Fibroblast of gingiva (primary cell): ENCODE measurements at regions not wholly inside any gene's neighbourhood (a gene's known extent, or its start where the extent isn't known, plus 50 kb on each side); places are given as distances from the start of the nearest gene placed in this dataset.
"Not testable (repeated sequence)": the region's sequence is repeated elsewhere in the genome, so short reads cannot be mapped to it uniquely, and the experiment has no call there.

ENCODE experiments used
- DNase-seq: peaks from one replicate; pipeline ENCODE4 v3.0.0-alpha.2; 2011; ENCODE audit warnings: low read depth

- DNase-seq = no peak
Observed at GRCh38 chr2:67103157-67103556, 294.0 kb upstream of the ETAA1 start.

DNA sequence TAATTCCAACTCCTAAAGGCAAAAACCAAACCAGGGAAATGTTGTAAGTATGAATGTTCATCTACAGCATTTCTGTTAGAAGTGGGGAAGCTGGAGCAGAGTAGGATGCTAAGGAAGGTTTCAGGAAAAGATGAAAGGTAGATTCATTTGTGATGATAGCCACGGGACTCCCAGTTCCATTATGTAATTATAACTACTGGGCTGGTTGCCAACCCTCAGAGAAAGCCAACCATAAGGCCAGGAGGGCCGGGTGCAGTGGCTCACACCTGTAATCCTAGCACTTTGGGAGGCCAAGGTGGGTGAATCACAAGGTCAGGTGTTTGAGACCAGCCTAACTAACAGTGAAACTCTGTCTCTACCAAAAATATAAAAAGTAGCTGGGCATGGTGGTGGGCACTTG is 288.9 kb upstream of the ETAA1 start:
- no peak for DNase-seq

DNA sequence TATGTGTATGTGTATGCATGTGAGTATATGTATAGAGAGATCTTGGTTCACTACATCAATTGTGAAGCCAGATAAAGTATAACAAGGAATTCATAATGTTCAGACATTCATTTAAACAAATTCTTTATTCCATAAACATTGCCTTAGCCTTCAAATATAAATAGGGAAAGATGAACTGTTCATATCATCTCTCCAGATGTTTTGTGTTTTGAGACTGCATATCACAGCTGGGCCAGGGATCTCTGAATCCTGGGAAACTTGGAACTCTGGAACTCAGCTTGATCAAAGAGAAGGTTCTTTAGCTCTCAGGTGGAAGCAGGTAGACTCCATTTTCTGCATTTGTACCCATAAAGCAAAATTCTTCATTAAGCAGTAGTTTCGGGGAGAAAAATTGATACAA is 272.6 kb upstream of the ETAA1 start:
- DNase-seq = no peak

GRCh38 chr2:67130531-67131256 is 266.4 kb upstream of the ETAA1 start:
- peak; percentile 41 for DNase-seq

DNA sequence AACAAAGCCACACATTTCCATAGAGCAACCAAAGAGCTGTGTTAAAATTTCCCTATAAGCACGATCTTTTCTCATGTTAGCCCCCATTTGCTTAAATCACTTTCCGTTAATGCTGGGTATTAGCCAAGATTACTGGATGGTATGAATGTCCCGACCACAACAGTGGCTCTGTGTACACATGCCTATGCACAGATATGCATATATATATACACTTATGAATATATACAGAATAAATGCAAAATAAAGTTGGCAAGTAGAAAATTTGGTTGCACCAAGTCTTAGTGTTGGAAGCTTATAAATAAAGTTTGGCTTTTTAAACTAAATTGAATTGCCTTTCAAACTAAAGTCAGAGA is 265.9 kb upstream of the ETAA1 start:
- no peak for DNase-seq

GRCh38 chr2:67132441-67132940 is 264.6 kb upstream of the ETAA1 start:
- DNase-seq = not testable (repeated sequence)

DNA sequence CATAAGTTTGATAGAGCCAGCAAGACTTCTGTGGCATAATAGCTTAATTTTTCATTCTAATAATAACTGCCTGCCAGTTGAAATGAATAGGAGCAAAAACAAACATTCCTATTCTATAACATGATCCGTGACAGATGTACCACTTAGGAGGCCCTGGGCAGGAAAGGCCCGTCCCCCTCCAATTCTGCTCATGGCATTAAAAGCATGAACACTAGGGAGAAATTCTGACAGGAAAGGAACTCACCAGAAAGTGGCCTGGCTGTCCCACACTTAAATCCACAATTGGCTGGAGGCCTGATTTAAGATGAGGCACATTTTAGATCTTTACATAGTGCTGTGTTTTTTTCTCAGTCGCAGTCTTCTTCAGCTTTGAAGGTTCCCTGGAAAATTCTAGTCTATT is 261.9 kb upstream of the ETAA1 start:
- DNase-seq = no peak

- no peak for DNase-seq
Observed at GRCh38 chr2:67137699-67138098, 259.4 kb upstream of the ETAA1 start.

GRCh38 chr2:67142071-67142470 is 255.1 kb upstream of the ETAA1 start:
- no peak for DNase-seq

DNA sequence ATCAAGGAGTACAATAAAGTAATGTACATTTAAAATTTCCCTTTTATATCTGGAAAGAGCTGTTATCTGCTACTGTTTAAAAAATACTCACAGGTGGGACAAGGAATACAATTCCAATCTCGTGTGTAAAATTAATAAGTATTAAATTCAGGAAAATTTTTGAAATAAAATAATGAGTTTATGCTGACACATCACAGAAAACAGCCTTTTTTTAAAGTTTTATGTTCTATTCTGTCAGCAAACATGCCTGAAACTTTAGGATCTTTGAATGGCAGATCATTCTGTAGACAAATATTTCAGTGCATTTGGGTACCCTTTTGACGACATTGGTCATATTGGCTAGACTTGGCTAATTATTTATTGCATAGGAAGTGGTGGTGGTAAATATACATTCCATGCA is 254.4 kb upstream of the ETAA1 start:
- no peak for DNase-seq

DNA sequence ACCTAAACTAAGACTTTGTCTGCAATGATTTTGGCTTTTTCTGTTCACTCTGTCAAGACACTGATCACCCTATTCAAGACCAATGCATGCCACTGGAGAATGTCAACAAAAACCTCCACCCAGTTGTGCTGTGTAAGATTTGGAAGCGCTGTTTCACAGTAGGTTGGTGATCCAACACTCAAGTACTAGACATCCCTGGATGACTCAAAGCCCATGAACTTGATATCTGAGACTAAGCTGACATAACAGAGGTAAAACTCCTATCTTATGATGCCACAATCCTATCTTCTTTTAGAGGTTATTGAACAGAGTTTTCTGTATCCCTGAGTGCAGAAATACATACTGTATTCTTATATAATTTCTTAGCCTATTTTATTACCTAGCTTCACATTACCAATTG is 251.3 kb upstream of the ETAA1 start:
- no peak for DNase-seq

GRCh38 chr2:67156796-67157195 is 240.3 kb upstream of the ETAA1 start:
- DNase-seq = no peak

DNA sequence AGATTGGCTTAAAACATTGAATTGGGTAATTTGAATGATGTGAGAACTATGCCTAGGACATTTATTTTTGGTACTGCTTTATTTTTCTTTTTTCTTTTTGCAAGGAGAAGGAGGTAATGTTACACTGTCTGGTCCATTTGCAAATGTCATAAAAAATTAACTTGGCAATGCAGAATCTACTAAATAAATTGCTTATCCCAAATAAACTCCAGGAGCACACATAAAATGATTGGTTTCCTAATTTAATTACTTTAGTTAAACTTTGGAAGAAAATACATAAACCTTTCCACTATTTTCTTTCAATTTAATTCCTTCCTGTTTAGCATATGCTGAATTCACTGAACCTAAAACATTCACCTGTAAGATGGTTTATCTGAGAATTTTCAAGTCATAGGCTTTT is 238.4 kb upstream of the ETAA1 start:
- no peak for DNase-seq

GRCh38 chr2:67159929-67160328 is 237.2 kb upstream of the ETAA1 start:
- no peak for DNase-seq

DNA sequence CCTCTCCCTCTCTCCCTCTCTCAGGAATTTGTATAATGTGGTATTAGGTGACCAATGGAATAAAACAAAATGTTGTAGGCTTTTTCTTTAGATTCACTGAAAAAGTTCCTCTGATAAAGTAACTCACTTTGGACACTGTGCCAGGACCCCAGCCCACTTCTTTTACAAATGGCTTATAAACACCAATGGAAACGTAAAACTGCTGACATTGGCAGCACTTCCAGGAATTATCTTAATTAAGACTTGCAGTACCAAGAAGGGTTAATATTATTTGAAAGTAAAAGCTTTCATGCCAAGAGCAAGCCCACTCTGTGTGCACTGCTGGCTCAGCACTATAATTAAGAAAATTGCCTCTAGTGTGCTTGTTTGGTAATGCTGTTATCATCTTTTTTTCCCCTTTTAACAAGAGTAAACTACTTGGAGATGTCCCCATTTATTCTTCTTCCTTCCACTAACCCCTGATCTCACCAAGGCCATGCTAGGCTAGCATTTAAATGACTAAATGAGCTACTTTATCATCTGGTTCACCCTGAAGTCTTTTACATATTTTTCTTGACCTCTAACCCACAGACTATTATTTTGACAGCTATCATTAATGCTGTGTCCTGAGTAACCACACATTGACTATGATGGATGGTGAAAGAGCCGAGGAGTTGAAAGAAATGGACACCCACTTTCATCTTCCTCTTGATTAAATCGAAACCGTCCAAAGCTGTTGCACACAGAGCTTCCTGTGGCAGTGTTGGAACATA is 232.2 kb upstream of the ETAA1 start:
- DNase-seq = no peak

DNA sequence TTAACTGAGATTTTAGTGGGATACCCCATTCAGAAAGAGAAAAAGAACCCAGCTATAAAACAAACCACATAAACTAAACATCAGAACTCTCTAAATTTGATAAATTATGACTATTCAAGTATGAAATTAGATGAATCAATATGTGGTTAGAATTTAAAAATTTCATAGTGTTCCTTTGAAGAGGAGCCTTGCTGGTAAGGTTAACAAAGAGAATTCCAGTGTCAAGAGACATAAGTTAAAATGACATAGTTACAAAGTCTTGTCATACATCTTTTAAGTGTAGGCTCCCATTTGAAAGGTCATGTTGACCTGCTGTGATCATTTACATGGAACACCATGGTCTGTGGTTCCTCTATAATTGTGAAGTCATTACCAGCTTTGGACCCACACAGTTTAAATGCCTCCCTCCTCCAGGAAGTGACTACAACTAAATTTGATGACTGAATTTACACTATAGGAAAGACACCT is 231.6 kb upstream of the ETAA1 start:
- DNase-seq = no peak

DNA sequence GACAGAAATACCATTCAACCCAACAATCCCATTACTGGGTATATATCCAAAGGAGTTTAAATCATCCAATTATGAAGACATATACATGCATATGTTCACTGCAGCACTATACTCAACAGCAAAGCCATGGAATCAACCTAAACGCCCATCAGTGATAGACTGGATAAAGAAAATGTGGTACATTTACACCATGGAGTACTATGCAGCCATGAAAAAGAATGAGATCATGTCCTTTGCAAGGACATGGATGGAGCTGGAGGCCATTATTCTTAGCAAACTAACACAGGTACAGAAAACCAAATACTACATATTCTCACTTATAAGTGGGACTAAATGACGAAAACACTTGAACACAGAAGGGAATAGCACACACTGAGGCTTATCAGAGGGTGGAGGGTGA is 230.6 kb upstream of the ETAA1 start:
- DNase-seq = not testable (repeated sequence)

DNA sequence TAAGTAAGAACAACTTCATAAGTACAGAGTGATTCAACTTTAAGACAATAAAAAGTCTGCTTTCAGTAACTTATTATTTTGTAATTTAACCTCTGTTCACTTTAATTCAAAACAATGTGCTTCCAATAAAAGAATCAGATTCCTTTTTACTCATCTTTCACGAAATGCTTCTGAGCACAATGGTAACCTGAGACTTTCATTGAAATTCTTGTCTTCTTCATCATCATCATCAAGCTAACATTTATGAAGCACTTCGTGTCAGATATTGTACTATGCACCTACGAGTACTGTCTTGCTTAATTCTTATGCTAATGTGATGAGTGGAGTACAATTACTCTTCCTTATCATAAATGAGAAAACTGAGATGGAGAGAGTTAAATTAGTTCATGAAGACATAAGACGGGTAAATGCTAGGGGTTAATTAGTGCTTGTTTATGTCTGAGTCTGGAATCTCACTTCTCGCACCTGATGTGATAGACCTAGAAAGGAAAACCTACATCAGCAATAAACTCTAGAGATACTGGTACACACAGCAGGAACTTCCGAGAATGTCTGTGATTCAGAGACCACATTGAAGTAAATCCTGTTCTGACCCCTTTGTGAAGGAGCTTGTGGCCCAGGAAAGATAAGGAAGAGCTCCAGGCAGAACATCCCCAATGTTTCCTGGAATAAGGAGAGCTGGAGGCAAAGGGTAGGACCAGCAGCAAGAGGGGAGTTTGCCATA is 227.6 kb upstream of the ETAA1 start:
- peak; percentile 71 for DNase-seq

- no peak for DNase-seq
Observed at GRCh38 chr2:67179526-67179925, 217.6 kb upstream of the ETAA1 start.

DNA sequence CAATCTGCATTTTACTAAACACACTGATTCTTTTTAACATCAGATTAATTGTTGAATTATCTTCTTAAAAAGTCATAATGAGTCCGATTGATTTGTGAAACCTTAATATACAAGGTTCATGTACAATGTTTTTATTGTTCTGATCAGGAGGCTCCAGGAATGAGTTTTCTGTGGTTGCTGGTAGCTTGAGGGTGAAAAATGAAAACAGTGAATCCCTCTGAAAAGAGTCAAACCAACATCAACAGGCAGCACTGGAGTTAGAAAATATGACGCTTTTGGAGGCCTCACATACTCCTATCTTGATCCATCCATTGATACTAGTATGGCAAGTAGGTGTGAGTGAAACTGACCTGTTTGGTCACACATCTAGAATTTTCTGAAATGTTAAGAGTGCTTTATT is 216.3 kb upstream of the ETAA1 start:
- no peak for DNase-seq

DNA sequence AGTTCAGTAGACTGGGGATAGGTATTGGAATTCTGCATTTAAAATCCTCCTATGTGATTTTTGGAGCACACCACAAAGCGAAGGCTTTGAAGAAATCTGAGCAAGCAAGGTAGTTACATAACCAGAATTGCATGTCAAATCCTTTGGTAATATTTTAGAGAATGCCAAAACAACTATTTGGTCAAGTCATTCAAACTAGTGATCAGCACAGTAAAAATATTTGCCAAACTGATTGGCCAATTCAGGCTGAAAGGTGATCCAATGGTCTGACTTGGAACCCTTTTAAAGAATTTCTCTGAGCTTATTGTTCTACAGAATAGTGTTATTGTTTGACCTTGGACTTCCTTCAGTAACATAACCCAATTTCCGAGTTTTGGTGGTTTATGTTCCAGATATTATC is 214.2 kb upstream of the ETAA1 start:
- DNase-seq = no peak

DNA sequence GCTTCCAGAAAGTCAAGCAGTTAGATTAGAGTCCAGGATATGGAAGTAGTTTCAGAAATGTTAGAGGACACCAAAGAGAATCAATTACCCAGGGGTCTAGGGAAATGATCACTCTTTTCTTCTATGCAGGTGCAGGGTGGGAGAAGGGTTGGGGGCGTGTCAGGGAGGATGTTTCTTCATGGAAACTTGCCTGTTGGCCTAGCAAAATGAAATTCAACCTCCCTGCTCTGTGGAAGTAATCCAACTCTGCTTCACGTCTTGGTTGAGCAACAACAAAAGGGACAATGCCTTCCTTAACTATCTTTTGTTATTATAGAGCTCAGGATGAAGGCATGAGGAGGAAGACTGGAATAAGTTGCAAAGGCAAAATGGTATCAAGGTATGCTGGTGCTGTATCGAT is 210.8 kb upstream of the ETAA1 start:
- DNase-seq = no peak

DNA sequence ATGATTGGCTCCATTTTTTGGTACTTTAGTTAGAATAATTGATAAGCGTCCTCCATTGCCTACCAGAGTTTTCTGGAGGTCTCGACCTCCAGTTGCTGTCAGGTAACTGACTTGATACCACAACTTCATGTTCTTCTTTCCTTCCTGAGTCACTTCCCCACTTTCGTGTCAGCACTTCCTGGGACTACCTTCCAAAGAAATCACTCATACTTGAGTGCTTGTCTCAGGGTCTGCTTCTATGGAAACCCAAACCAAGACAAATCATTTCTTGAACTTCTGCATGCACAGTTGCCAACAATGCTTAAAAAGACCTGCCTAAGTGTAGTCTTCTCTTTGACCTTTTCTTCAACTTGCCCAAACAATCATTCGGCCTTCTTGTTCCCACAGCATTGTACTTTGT is 210.3 kb upstream of the ETAA1 start:
- no peak for DNase-seq
